ENCODE measurements at regions not wholly inside any gene's neighbourhood (a gene's known extent, or its start where the extent isn't known, plus 50 kb on each side); places are given as distances from the start of the nearest gene placed in this dataset.

- no peaks in the 10 kb centered on the region for H4K20me1 ChIP-seq (replicated peaks; ENCODE audit: insufficient read depth)
- H3K4me1 Mint-ChIP-seq, result peaks cover 5% of the 10 kb centered on the region; the same call in 2 of the 3 replicates
- DNase-seq (ENCODE audit: low spot score) (no peak), ATAC-seq (no peak)
- no peak overlapping the region for H3K4me3 Mint-ChIP-seq
- H2AFZ ChIP-seq, result no peak overlapping the region
- no peak overlapping the region for H3K4me2 ChIP-seq
- H3K36me3 ChIP-seq (ENCODE audit: insufficient read depth), result no peaks in the 10 kb centered on the region
- H3K27ac Mint-ChIP-seq, result no peak overlapping the region
- H3K36me3 Mint-ChIP-seq (ENCODE audit: low read depth), result no peaks in the 10 kb centered on the region; the same call in 2 of the 3 replicates
- H3K79me2 ChIP-seq (replicated peaks; ENCODE audit: insufficient read depth), result no peaks in the 10 kb centered on the region
- no peaks in the 10 kb centered on the region for H3K4me1 ChIP-seq (ENCODE audit: insufficient read depth)
- no peaks in the 10 kb centered on the region for H3K27me3 ChIP-seq (ENCODE audit: insufficient read depth)
- H3K27me3 Mint-ChIP-seq (ENCODE audit: insufficient read depth, low read depth, poor library complexity), result peaks cover 7% of the 10 kb centered on the region
- no peaks in the 10 kb centered on the region for H3F3A ChIP-seq (replicated peaks; ENCODE audit: low read depth)
- H3K27ac ChIP-seq (ENCODE audit: low read depth), result no peak overlapping the region
- no peak for TF ChIP-seq REST (IDR thresholded peaks at IDR 0.05; ENCODE audit: unreplicated experiment)
- no peak for TF ChIP-seq STAT1 (IDR thresholded peaks at IDR 0.05; ENCODE audit: unreplicated experiment)
- no peak for TF ChIP-seq ZNF462 (CRISPR knock-in tag; IDR thresholded peaks at IDR 0.05)
- no peak for TF ChIP-seq CTCF (conservative IDR thresholded peaks at IDR 0.05; ENCODE audit: low read depth in 2 of 2)
- no peak for TF ChIP-seq EZH2phosphoT487 (IDR thresholded peaks at IDR 0.05; ENCODE audit: unreplicated experiment)
- TF ChIP-seq POLR2AphosphoS5 (IDR thresholded peaks at IDR 0.05; ENCODE audit: low read depth), result no peak
- TF ChIP-seq JUNB (IDR thresholded peaks at IDR 0.05; ENCODE audit: unreplicated experiment), result no peak
- TF ChIP-seq ZNF331 (CRISPR knock-in tag; IDR thresholded peaks at IDR 0.05; ENCODE audit: low read depth), result no peak
- no peak for TF ChIP-seq CREB1 (CRISPR knock-in tag; IDR thresholded peaks at IDR 0.05; ENCODE audit: low read depth)
- no peak for TF ChIP-seq ZNF114 (CRISPR knock-in tag; IDR thresholded peaks at IDR 0.05)
- TF ChIP-seq NANOG (IDR thresholded peaks at IDR 0.05; ENCODE audit: borderline replicate concordance), result no peak
- no peak for TF ChIP-seq EZH2 (IDR thresholded peaks at IDR 0.05; ENCODE audit: low read depth, unreplicated experiment)
- no peak for TF ChIP-seq ETS1 (IDR thresholded peaks at IDR 0.05)
- no peaks in the 10 kb centered on the region; the same call in 2 of the 3 replicates for H3K9me3 Mint-ChIP-seq
- H3K9me2 ChIP-seq (ENCODE audit: insufficient read depth), result no peaks in the 10 kb centered on the region
- H3K4me3 ChIP-seq, result no peak overlapping the region
Measured at GRCh38 chr14:104469591-104469990, 110.0 kb upstream of the C14orf180 start.

Measured in GM23338 (cell line).